GM19467 (cell line): ENCODE measurements at regions not wholly inside any gene's neighbourhood (a gene's known extent, or its start where the extent isn't known, plus 50 kb on each side); places are given as distances from the start of the nearest gene placed in this dataset.

Experiments
- ATAC-seq: cut with Tn5 transposase; IDR thresholded peaks from one replicate; pipeline ENCODE4 v1.9.1; 2021; ENCODE audit warnings: mild to moderate bottlenecking, moderate library complexity; ENCODE audit not compliant: unreplicated experiment

- no peak for ATAC-seq
Measured at GRCh38 chr11:79896258-79896657, 455.4 kb upstream of the TENM4 start.

- no peak for ATAC-seq
Measured at GRCh38 chr11:79894111-79894510, 453.3 kb upstream of the TENM4 start.

- no peak for ATAC-seq
Measured at GRCh38 chr11:79890272-79890671, 449.4 kb upstream of the TENM4 start.

- ATAC-seq, result no peak
Measured at GRCh38 chr11:79864882-79865281, 424.1 kb upstream of the TENM4 start.

- ATAC-seq, result no peak
Measured at GRCh38 chr11:79860336-79860735, 419.5 kb upstream of the TENM4 start.

- ATAC-seq, result no peak
Measured at GRCh38 chr11:79857377-79858214, 416.8 kb upstream of the TENM4 start.

GRCh38 chr11:79852176-79852575, 411.3 kb upstream of the TENM4 start:
- ATAC-seq, result no peak

GRCh38 chr11:79845002-79845709, 404.3 kb upstream of the TENM4 start:
- no peak for ATAC-seq

- no peak for ATAC-seq
Measured at GRCh38 chr11:79834015-79834414, 393.2 kb upstream of the TENM4 start.

- no peak for ATAC-seq
Measured at GRCh38 chr11:79830446-79830845, 389.6 kb upstream of the TENM4 start.

GRCh38 chr11:79829891-79830290, 389.1 kb upstream of the TENM4 start:
- ATAC-seq, result no peak

GRCh38 chr11:79822766-79823165, 381.9 kb upstream of the TENM4 start:
- ATAC-seq, result no peak

- ATAC-seq, result no peak
Measured at GRCh38 chr11:79813551-79813950, 372.7 kb upstream of the TENM4 start.

GRCh38 chr11:79809487-79809886, 368.7 kb upstream of the TENM4 start:
- no peak for ATAC-seq

- ATAC-seq, result no peak
Measured at GRCh38 chr11:79807506-79807905, 366.7 kb upstream of the TENM4 start.

GRCh38 chr11:79796704-79797103, 355.9 kb upstream of the TENM4 start:
- no peak for ATAC-seq

- no peak for ATAC-seq
Measured at GRCh38 chr11:79794484-79795393, 353.9 kb upstream of the TENM4 start.

GRCh38 chr11:79794057-79794456, 353.2 kb upstream of the TENM4 start:
- ATAC-seq, result no peak

- ATAC-seq, result no peak
Measured at GRCh38 chr11:79786961-79787360, 346.1 kb upstream of the TENM4 start.

- no peak for ATAC-seq
Measured at GRCh38 chr11:79783833-79784232, 343.0 kb upstream of the TENM4 start.

GRCh38 chr11:79768343-79768742, 327.5 kb upstream of the TENM4 start:
- no peak for ATAC-seq
